BLaER1 treated with 17β-estradiol and CSF1 and Interleukin-3, amounts not matched to agents 10 nM and 100 nM (cell line): ENCODE measurements at regions not wholly inside any gene's neighbourhood (a gene's known extent, or its start where the extent isn't known, plus 50 kb on each side); places are given as distances from the start of the nearest gene placed in this dataset.

Source experiments
- H3K27ac ChIP-seq, 11 experiments: shearing (Covaris generic); formaldehyde crosslinking; 2 replicates each; pipeline ENCODE4 v1.8.1; 2022
- H3K27me3 ChIP-seq, 11 experiments: shearing (Covaris generic); formaldehyde crosslinking; 2 replicates each; pipeline ENCODE4 v1.8.1; 2022
- H3K36me3 ChIP-seq, 11 experiments: shearing (Covaris generic); formaldehyde crosslinking; 2 replicates each; pipeline ENCODE4 v1.8.1; 2022
- H3K4me1 ChIP-seq, 10 experiments: shearing (Covaris generic); formaldehyde crosslinking; 2 replicates each; pipeline ENCODE4 v1.8.1; 2022
- H3K4me2 ChIP-seq, 11 experiments: shearing (Covaris generic); formaldehyde crosslinking; 2 replicates each; pipeline ENCODE4 v1.8.1; 2022
- H3K4me3 ChIP-seq, 10 experiments: shearing (Covaris generic); formaldehyde crosslinking; 2 replicates each; pipeline ENCODE4 v1.8.1; 2022
- H3K9ac ChIP-seq, 11 experiments: shearing (Covaris generic); formaldehyde crosslinking; 2 replicates each; pipeline ENCODE4 v1.8.1; 2022
- H3K9me3 ChIP-seq, 11 experiments: shearing (Covaris generic); formaldehyde crosslinking; replicated peaks in 1 of 11; 2 replicates each; pipeline ENCODE4 v1.8.1; 2022
- H4K20me1 ChIP-seq, 11 experiments: shearing (Covaris generic); formaldehyde crosslinking; 2 replicates each; pipeline ENCODE4 v1.8.1; 2022
- Cebpa-rat ChIP-seq, 11 experiments: shearing (Covaris generic); IDR thresholded peaks; 2 replicates each; pipeline ENCODE4 v1.8.1; 2022

DNA sequence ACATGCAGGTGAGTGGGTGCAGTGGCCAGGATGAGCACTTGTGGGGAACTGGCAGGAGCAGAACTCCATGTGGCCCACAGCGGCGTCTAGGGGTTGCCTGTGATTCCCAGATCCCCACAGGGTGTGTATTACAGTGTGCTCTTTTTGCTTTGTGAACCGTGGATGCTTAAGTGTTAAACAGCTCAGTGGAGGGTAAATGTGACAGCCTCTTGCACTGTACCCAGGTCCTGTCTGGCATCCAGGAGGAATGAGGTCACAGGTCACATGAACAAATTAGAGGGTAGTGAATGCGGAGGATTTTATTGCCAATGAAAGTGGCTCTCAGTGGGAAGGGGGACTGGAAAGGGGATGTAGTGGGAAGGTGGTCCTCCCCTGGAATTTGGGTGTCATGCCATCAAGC lies 447.8 kb downstream of the SPRY1 start:
- Histone ChIP-seq H3K27ac (no peak overlapping the region), H3K4me2 (no peak overlapping the region), H4K20me1 (no peaks in the 10 kb centered on the region), H3K27me3 (no peaks in the 10 kb centered on the region), H3K9ac (no peak overlapping the region), H3K36me3 (no peaks in the 10 kb centered on the region), H3K4me1 (no peaks in the 10 kb centered on the region), H3K9me3 (no peaks in the 10 kb centered on the region), H3K4me3 (no peak overlapping the region)
- TF ChIP-seq Cebpa-rat (IDR thresholded peaks at IDR 0.05): no peak

DNA sequence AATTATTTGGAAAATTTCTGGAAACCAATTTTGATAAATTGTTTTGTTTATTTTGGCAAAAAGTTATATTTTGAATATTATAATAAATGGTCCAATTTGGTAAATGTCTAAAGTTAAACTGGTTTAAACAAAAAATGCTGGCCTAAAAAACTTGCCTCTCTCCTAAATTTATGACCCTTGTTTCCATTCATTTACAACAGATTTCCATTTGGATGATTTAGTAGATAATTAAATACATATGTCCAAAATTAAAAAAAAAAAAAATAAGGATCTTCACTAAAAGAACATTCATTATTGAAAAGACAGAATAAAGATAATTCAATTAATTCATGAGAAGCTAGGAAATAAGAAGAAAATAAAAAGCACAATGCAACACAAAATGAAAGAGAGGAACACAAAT lies 449.5 kb downstream of the SPRY1 start:
- no peaks in the 10 kb centered on the region for H3K27me3 ChIP-seq
- H3K4me2 ChIP-seq: no peak overlapping the region
- no peak overlapping the region for H3K9ac ChIP-seq
- H3K4me3 ChIP-seq: no peak overlapping the region
- H3K27ac ChIP-seq: no peak overlapping the region
- TF ChIP-seq Cebpa-rat (IDR thresholded peaks at IDR 0.05): no peak
- no peaks in the 10 kb centered on the region for H3K36me3 ChIP-seq
- H3K9me3 ChIP-seq: no peaks in the 10 kb centered on the region
- H4K20me1 ChIP-seq: no peaks in the 10 kb centered on the region
- H3K4me1 ChIP-seq: no peaks in the 10 kb centered on the region

DNA sequence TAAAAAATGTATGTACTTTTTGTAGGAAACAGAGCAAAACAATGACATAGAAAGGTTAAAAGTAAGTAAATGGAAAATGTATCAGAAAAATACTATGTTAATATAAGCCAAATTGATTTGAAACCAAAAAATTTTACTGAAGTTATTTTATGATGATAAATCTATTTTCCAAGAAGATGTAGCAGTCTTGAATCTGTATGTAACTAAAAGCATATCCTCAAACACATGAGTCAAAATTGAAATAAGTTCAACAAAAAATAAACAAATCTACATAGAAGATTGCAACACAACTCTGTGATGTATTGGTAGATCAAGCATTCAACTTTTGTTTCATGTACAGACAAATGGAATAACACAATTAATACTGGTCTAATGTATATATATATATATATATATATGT lies 450.0 kb downstream of the SPRY1 start:
- Histone ChIP-seq H3K9me3 (peaks cover 0 to 2% (median 0%) of the 10 kb centered on the region in 11 experiments; a peak in 2 of 22 replicates), H3K27me3 (no peaks in the 10 kb centered on the region), H3K4me1 (no peaks in the 10 kb centered on the region), H3K4me2 (no peak overlapping the region), H4K20me1 (no peaks in the 10 kb centered on the region), H3K36me3 (no peaks in the 10 kb centered on the region), H3K9ac (no peak overlapping the region), H3K27ac (no peak overlapping the region), H3K4me3 (no peak overlapping the region)
- TF ChIP-seq Cebpa-rat (IDR thresholded peaks at IDR 0.05): no peak

DNA sequence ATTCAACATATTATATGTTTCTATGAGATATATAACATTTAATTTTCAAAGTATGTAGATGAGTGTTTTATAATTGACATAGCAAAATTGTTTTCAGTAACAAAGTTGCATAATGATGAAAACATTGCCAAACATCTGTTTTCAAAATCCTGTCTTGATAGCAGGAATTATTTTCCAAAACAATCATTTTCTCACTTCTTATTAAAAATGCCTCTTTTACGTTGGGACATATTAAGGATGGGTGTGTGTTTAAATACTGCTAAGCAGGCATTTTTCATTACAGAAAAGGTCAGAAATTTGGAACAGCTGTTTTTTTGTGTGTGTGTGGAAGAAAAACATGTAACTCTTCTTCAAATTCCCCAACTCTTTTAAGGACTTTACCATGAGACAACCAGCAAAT lies 452.0 kb downstream of the SPRY1 start:
- Histone ChIP-seq H3K9me3 (peaks cover 0 to 5% (median 0%) of the 10 kb centered on the region in 11 experiments; a peak in 2 of 22 replicates), H3K9ac (no peak overlapping the region), H3K4me3 (no peak overlapping the region), H3K27me3 (no peaks in the 10 kb centered on the region), H3K27ac (no peak overlapping the region), H3K36me3 (no peaks in the 10 kb centered on the region), H3K4me2 (no peak overlapping the region), H4K20me1 (no peaks in the 10 kb centered on the region), H3K4me1 (no peaks in the 10 kb centered on the region)
- no peak for TF ChIP-seq Cebpa-rat (IDR thresholded peaks at IDR 0.05)

DNA sequence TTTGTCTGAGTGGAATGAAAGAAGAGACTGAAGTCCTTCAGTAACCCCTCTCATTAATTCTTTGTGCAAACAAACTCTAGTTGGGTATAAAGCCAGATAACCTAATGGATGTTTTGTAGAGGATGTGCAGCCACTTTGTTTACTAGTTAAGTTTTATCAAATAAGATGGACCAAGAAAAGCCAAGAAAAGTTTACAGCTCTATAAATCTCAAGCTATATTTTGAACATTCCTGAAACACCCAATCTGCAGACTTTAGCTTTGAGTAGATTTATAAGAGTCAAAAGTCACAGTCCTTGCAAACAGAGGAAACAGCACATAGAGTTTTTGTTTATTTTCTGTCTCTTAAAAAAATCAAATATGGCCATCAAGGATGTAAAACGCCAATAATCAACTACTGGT lies 452.9 kb downstream of the SPRY1 start:
- Histone ChIP-seq H3K4me2 (no peak overlapping the region), H4K20me1 (no peaks in the 10 kb centered on the region)
- no peak for TF ChIP-seq Cebpa-rat (IDR thresholded peaks at IDR 0.05)

DNA sequence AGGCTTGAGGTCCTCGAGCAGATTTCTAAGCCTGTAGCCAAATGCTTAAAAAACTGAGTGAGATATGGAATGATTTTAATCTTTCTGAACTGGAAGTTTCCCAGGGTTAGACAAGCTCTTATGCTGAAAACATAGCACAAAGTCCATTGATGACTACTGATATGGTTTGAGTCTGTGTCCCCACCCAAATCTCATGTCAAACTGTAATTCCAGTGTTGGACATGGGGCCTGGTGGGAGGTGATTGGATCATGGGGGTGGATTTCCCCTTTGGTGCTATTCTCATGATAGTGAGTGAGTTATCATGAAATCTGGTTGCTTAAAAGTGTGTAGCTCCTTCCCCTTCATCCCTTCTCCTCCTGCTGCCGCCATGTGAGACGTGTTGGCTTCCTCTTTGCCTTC lies 454.9 kb downstream of the SPRY1 start:
- peaks cover 0 to 5% (median 0%) of the 10 kb centered on the region in 11 experiments; a peak in 2 of 22 replicates for H3K9me3 ChIP-seq
- H3K4me1 ChIP-seq: 0 out of 20 replicates have a peak, but pooled peaks cover 0 to under 1% (median 0%) of the 10 kb centered on the region in 10 experiments
- TF ChIP-seq Cebpa-rat (IDR thresholded peaks at IDR 0.05): no peak
- H3K27me3 ChIP-seq: no peaks in the 10 kb centered on the region
- H3K27ac ChIP-seq: no peak overlapping the region
- H3K4me2 ChIP-seq: no peak overlapping the region
- H3K4me3 ChIP-seq: no peak overlapping the region
- H3K9ac ChIP-seq: no peak overlapping the region
- H4K20me1 ChIP-seq: no peaks in the 10 kb centered on the region
- no peaks in the 10 kb centered on the region for H3K36me3 ChIP-seq

More for the DNA sequence above, 452.9 kb downstream of the SPRY1 start:
- Histone ChIP-seq H3K27ac (no peak overlapping the region), H3K27me3 (no peaks in the 10 kb centered on the region), H3K9me3 (peaks cover 0 to 5% (median 0%) of the 10 kb centered on the region in 11 experiments; a peak in 2 of 22 replicates), H3K4me3 (no peak overlapping the region), H3K36me3 (no peaks in the 10 kb centered on the region), H3K4me1 (no peaks in the 10 kb centered on the region), H3K9ac (no peak overlapping the region)

DNA sequence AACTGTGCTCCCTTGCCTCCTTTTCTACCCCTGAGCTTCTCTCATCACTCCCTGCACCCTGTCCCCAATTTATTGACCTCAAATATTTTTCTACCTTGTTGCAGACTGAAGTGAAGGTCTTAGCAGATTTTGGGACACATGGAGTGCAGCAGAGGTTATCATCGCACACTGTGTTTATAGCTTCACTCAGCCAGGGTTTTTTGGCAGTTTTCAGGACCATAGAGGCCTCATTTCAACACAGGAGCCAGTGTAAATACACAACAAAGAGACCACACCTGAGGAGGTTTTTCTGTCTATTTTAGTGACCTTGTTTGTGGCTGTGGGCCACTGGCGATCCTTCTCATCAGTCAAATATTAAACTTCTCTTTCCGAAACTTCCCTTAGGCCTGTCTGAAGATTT lies 457.1 kb downstream of the SPRY1 start:
- no peaks in the 10 kb centered on the region for H3K27me3 ChIP-seq
- H3K27ac ChIP-seq: no peak overlapping the region
- H3K4me1 ChIP-seq: peaks cover 0 to 11% (median 7%) of the 10 kb centered on the region in 10 experiments; a peak in 9 of 20 replicates
- no peaks in the 10 kb centered on the region for H3K36me3 ChIP-seq
- H3K4me3 ChIP-seq: no peak overlapping the region
- TF ChIP-seq Cebpa-rat (IDR thresholded peaks at IDR 0.05): no peak
- peaks cover 0 to 5% (median 0%) of the 10 kb centered on the region in 11 experiments; a peak in 2 of 22 replicates for H3K9me3 ChIP-seq
- no peak overlapping the region for H3K4me2 ChIP-seq
- H4K20me1 ChIP-seq: no peaks in the 10 kb centered on the region
- no peak overlapping the region for H3K9ac ChIP-seq

DNA sequence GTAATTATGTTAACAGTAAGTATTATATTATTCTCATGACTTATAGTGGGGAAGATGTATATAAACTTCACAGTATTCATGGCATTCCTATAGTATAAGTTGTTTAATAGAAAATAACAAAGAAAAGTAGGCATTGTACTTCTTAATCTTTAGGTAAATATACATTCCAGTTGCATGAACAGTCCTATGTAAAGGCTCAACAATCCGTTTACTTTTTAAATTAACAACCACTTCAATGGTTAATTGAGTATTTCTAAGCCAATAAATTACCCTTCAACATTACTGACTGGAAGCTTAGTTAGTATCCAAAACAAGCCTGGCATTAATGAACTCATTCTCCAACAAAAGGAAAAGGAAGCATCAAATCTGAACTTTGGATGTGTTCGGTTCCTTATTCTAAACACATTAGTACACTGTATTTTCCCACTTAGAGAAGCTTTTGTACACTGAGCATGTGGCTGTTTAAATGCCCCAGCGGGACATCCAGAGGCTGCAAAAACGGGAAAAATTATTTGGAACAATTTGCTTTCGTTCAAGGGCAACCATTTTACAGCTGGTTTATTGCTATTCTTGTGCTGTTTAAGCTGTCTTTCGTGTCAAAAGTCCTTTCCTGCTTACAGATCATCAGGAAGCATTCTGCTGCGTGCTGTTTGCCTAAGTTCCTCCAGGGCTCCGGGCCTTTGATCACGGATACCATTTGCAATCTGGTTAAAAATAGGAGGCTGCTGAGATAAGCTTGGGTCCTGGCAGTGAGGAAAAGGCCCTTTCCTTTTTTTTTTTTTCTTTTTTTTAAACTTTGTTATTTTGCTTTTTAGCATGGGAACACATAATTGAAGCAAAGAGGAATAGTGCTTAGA lies 460.3 kb downstream of the SPRY1 start:
- Histone ChIP-seq H3K27me3 (no peaks in the 10 kb centered on the region), H3K36me3 (no peaks in the 10 kb centered on the region), H3K27ac (peak overlapping the region in 3 of 11 experiments; percentile 5 to 41 (median 6); a peak in 4 of 22 replicates), H3K9me3 (no peaks in the 10 kb centered on the region), H3K4me2 (peak overlapping the region; percentile 34 to 78 (median 54); a peak in 21 of 22 replicates), H3K4me1 (peaks cover 0 to 11% (median 7%) of the 10 kb centered on the region in 10 experiments; a peak in 9 of 20 replicates), H3K4me3 (peak overlapping the region in 2 of 10 experiments; percentile 4 to 17; a peak in 2 of 20 replicates), H4K20me1 (no peaks in the 10 kb centered on the region), H3K9ac (peak overlapping the region in 4 of 11 experiments; percentile 11 to 63 (median 20); a peak in 3 of 22 replicates)
- TF ChIP-seq Cebpa-rat (IDR thresholded peaks at IDR 0.05): no peak

DNA sequence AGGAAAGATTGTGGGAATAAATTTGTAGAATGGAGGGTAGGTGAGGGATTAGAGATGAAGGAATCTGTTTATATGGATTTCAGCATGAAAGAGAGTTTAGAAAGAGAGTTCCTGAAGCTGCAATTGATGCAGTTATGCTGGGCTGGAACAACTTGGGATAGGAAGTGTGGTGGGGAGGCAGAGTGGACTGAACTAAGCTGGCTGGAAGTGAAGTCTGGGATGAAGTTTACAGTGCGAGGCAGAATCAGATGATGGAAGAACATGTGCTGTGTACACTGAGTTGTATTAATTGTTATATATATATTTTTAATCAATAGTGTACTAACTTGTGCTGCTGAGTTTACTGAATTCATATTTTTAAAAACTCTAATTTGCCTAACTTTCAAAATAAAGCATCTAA lies 461.9 kb downstream of the SPRY1 start:
- no peak overlapping the region for H3K4me2 ChIP-seq
- no peaks in the 10 kb centered on the region for H4K20me1 ChIP-seq
- no peak overlapping the region for H3K4me3 ChIP-seq
- no peaks in the 10 kb centered on the region for H3K27me3 ChIP-seq
- no peaks in the 10 kb centered on the region for H3K9me3 ChIP-seq
- no peak overlapping the region for H3K27ac ChIP-seq
- TF ChIP-seq Cebpa-rat (IDR thresholded peaks at IDR 0.05): no peak
- no peaks in the 10 kb centered on the region for H3K36me3 ChIP-seq
- peaks cover 0 to 11% (median 7%) of the 10 kb centered on the region in 10 experiments; a peak in 9 of 20 replicates for H3K4me1 ChIP-seq
- no peak overlapping the region for H3K9ac ChIP-seq
